Fibroblast of peridontal ligament (primary cell): ENCODE measurements at regions not wholly inside any gene's neighbourhood (a gene's known extent, or its start where the extent isn't known, plus 50 kb on each side); places are given as distances from the start of the nearest gene placed in this dataset.
A peak's percentile ranks its signal among the peaks of the same experiment; 100 is the strongest.
"Not testable (repeated sequence)": the region's sequence is repeated elsewhere in the genome, so short reads cannot be mapped to it uniquely, and the experiment has no call there.

Source experiments
- DNase-seq: peaks from one replicate; pipeline ENCODE4 v3.0.0-alpha.2; 2010; ENCODE audit errors: extremely low read depth

GRCh38 chr20:52008874-52009273, 182.7 kb downstream of the ZFP64 start:
- no peak for DNase-seq

DNA sequence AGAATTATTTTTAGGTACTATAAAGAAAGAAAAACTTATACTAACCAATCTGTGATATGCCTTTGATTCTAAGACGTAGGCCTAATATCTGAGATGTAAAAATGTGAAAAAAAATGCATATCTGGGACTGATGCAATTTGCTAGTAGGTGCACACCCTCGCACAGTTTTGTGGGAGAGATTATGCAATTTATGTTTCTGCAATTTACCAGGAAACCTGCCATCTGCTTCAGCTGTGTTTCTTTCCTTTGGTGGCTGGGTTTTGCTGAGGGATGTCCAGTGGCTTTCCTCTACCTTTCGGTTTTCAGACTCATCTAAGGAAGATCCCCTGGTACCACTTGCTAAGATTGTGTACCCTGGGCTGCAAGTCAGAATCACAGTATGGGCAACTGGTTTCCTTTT, 186.9 kb downstream of the ZFP64 start:
- DNase-seq: peak; percentile 80

GRCh38 chr20:52004018-52004417, 187.6 kb downstream of the ZFP64 start:
- no peak for DNase-seq

GRCh38 chr20:52003415-52003814, 188.2 kb downstream of the ZFP64 start:
- DNase-seq: no peak

- peak; percentile 27 for DNase-seq
Observed at GRCh38 chr20:52001999-52002666, 189.4 kb downstream of the ZFP64 start.

- not testable (repeated sequence) for DNase-seq
Observed at GRCh38 chr20:51997281-51997936, 194.2 kb downstream of the ZFP64 start.

DNA sequence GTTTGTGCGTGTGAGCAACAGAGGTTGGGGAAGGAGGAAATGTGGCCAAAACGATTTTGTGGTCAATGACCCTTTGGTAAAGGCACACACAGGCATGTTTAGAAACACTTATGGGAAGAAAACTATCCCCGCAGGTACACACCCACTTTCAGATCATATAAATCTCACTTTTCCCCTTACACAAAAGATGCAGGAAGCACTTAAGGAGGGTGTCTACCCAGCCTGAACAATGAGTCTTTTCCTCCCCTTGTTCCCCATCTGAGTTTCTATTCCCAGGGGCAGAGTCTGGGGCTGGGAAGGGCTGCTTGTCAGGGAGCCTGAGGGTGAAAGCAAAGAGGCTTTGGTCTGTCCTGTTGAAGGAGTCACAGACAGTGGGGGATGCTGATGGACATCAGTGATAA, 193.2 kb upstream of the SALL4 start:
- peak; percentile 87 for DNase-seq

DNA sequence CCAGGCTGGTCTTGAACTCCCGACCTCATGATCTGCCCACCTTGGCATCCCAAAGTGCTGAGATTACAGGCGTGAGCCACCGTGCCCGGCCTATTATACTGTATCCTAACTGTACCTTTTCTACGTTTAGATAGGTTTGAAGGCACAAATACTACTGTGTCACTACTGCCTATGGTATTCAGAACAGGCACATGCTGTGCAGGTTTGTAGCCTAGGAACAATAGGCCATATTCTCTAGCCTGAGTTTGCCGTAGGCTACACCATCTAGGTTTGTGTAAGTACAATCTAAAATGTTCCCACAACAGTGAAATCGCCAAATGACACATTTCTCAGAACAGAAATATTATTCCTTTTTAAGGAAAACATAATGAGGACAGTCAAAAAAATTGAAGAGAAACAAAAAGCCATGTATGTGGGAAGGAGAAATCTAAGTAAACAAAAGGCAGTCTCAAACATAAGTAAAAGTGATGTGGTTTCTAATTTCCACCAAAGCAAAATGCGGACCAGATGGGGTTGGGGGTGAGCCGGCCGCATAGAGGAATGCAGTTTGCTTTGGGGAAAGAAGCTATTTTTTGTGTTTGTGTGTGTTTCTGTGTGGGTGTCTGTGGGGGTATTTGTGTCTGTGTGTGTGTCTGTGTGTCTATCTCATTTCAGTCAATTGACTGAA, 192.6 kb upstream of the SALL4 start:
- peak; percentile 90 for DNase-seq

DNA sequence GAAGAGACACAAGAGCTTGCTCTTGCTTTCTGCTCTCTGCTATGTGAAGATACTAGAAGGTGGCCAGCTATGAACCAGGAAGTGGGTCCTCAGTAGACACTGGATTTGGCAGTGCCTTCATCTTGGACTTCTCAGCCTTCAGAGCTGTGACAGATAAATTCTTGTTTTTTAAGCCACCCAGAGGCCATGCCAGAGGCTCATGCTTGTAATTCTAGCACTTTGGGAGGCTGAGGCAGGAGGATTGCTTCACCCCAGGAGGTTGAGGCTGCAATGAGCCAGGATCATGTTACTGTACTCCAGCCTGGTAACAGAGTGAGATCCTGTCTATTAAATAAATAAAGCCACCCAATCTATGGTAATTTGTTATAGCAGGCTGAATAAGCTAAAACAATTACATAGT, 185.5 kb upstream of the SALL4 start:
- no peak for DNase-seq

DNA sequence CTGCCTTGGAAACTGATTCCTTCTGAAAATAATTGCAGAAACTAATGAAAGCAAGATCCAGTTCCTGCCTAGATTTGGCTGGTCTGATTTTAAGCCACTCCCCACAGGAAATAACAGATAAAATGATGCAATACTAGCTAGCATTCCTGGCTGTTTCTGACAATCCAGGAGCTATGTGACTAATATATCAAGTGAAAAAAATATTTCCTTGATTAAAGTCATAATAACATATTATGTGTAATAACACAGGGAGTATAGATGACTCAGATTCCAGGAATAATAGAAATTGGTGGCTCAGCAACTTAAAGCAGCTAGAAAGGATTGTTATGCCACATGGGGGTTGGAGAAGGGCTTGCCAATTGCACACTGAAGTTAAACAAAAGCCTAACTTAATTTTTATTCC, 182.7 kb upstream of the SALL4 start:
- peak; percentile 99 for DNase-seq

DNA sequence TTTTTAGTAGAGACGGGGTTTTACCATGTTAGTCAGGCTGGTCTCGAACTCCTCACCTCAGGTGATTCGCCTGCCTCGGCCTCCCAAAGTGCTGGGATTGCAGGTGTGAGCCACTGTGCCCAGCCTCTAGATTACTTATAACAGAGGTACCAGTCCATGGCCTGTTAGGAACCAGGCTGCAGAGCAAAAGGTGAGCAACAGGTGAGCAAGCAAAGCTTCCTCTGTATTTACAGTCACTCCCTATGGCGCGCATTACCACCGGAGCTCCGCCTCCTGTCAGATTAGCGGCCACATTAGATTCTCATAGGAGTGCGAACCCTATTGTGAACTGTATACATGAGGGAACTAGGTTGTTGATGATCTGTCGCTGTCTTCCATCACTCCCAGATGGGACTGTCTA, 178.0 kb upstream of the SALL4 start:
- no peak for DNase-seq

DNA sequence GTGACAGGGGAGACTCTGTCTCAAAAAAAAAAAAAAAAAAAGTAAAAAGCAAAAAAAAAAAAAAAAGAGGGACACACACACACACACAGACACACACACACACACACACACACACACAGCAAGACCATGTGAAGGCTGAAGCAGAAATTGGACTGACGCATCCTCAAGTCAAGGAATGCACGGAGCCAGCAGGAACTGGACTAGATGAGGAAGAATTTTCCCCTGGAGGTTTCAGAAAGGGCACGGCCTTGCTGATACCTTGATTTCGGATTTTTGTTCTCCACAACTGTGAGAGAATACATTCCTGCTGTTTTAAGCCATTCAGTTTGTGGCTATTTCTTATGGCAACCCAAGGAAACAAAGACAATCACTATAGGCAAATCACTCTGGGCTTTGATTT, 176.9 kb upstream of the SALL4 start:
- DNase-seq: peak; percentile 30

- no peak for DNase-seq
Observed at GRCh38 chr20:51978070-51978501, 175.8 kb upstream of the SALL4 start.

DNA sequence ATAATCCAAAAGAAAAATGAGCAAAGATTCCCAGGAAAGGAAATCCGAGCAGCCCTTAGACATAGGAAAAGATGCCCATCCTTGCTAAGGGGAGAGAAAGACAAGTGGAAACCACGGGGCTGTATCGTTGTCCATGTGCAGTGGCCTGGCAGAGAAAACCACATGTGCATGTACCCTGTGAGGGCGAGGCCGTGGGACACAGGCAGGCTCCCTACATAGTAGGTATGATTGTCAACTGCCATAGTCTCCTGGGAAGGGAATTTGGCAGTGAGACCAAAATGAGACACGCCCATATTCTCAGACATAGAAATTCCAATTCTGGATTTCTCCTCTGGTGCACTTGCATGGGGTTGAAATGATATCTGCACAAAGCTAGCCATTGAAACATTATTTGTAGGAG, 169.7 kb upstream of the SALL4 start:
- DNase-seq: no peak

GRCh38 chr20:51970858-51971257, 168.5 kb upstream of the SALL4 start:
- no peak for DNase-seq

DNA sequence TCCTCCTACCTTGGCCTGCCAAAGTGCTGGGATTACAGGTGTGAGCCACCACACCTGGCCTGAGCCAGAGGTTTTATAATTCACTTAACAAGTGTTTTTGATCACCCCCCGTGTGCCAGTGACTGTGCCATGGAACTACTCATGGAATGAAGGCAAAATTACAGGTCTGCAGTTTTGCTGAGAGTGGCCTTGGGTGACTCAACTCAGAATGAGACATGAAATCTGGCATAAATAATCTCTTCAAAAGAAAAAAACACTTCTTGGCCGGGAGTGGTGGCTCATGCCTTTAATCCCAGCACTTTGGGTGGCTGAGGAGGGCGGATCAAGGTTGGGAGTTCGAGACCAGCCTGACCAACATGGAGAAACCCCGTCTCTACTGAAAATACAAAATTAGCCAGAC, 166.9 kb upstream of the SALL4 start:
- no peak for DNase-seq

GRCh38 chr20:51968151-51968550, 165.8 kb upstream of the SALL4 start:
- DNase-seq: no peak

DNA sequence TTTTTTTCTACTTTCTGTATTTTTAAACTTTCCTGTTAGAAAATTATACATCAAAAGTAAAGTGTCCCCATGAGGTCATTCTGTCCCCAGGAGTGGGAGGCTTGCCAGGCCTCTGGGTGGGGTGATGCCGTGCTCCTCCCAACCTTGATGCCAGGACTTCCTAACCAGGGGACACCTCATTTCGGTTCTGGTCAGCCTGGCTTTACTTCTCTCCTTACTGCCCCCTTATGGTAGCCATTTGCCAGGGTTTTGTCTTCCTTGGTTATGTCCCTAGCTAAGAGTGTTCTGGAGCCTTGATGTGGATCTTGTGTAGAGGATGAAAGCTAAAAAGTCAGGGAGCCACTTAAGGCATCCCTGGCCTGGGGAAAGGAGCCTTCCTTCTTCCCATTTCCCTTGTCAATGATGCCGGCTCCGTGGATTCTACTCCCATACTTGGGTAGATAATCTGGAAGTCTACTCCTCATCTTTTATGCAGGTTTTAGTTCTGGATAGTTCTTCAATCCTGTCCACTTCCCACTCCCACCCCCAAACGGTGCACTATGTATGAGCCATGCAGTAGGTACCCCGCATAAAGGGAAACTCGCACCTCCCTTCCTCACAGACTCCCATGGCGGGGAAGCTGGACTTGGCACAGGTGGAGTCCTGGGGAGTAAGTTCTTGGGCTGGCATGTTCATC, 164.1 kb upstream of the SALL4 start:
- peak; percentile 77 for DNase-seq

GRCh38 chr20:51961964-51962761, 159.8 kb upstream of the SALL4 start:
- DNase-seq: no peak

DNA sequence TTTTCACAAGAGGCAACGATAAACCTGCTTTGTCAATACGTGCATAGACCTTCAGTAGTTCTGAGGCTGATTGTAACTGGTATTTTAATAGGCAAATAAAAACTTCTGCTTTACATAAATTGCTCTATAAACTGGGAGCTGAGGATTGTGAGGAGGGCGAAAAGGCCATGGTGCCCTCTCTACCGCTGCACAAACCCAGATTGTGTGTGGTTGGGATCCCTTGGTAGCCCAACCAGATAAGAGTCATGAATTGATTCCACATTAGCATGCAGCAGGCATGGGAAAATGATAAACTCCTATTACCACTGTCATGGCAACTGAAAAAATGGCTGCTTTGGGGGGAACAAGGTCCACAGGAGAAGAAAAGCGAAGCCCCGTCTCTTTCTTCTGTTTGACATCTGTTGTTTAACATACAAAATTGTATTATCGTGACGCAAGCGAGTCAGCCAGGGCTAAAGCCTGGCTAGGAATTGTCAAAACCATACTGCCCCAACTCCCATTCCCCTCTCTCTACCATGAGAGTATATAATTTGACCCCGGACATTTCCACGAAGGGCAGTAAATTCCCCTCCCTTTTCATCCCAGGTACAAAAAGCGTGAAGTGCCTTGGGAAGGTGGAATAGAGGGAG, 157.8 kb upstream of the SALL4 start:
- no peak for DNase-seq

GRCh38 chr20:51959066-51959542, 156.8 kb upstream of the SALL4 start:
- DNase-seq: no peak
